Kidney tubule cell (primary cell): ENCODE measurements at regions not wholly inside any gene's neighbourhood (a gene's known extent, or its start where the extent isn't known, plus 50 kb on each side); places are given as distances from the start of the nearest gene placed in this dataset.

ENCODE experiments used
- DNase-seq: peaks from one replicate; pipeline ENCODE4 v3.0.0-alpha.2; 2018; ENCODE audit warnings: low spot score

DNA sequence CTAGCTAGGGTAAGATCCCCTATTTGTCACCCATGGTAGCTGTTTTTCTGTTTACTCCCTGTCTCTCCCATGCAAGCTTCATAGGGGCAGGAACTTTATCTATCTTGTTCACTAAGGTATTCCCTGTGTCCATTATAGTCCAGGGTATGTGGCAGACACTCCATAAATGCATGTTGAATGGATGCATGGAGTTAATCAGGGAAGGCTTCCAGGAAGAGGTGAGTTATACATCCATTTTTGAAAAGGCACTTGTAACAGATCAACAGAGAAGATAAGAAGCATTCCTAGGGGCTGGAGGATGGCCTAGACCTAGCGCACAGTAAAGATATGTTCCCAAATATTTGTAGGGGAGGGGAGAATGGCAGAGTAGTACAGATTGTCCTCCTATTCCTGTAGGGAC lies 130.3 kb downstream of the BUD13 start:
- no peak for DNase-seq

DNA sequence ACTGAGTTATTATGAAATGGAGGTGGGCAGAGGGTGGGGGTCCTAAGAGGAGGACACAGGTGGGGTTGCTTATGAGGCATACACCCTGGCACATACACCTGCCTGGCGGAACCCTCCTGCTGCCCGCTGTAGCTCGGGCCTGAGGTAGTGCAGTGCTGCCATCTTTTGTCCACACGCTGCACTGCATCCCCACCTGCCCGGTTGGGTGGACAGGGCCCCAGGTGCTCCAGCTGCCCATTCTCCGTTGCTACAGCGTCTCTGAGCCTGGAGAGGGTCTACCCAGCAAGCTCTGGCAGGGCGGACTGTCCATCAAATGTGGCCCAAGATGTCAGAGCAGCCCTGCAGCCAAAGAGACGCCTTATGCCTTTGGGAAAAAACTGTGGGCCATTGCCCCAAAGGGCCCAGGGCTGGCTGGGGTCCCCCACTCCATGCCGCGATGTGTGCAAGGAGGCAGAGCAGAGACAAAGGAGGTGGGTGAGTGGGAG lies 131.2 kb downstream of the BUD13 start:
- peak; percentile 59 for DNase-seq

DNA sequence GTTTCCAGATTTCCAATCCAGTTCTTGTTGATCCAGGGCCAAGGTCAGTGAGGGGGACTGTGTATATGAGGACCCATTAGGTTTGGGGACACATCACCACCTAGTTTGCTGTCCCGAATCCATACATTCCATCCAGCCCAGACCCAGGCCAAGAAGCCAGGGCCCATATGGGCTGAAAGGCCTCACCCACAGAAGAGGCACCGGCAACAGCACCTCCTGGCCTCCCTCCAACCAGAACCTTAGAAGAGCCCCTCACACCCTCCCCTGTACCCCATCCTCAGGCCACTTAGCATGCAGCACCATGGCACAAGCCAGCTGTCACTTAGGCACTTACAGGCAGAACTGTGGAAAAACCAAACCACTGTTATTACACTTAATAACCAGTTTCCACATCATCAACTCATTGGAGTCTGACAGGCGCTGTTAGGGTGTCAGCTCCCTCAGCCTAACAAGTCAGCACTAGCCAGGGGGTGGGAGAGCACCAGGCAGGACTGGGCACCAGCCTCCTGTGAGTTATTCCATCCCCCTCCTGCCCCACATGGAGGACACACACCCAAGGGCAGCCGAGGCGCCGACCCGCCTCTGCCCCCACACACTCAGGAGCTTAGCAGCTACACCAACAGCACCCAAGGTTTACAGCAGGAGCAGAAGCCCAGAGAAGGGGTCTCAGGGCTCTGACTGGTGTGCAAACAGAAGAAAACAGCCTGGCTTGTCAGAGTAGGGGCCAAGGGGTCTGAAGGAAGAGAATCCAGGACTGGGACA lies 132.0 kb downstream of the BUD13 start:
- no peak for DNase-seq

DNA sequence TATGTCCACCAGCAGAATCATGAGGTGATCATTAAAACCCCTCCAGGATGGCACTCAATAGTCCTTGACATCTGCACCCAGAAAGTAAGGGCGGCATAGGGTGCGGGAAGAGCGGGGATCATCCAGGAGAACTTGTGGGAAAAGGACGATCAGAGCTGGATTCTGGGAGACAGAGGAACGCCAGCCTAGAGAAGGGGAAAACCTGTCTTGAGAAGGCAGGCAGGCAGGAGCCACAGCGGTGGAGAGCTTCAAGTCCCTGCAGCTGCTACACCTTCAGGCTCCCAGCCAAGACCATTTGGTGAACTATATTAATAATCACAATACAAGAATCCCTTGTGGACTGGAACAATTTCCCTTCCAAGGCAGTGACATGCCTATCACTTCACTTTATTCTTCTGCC lies 134.3 kb downstream of the BUD13 start:
- no peak for DNase-seq

DNA sequence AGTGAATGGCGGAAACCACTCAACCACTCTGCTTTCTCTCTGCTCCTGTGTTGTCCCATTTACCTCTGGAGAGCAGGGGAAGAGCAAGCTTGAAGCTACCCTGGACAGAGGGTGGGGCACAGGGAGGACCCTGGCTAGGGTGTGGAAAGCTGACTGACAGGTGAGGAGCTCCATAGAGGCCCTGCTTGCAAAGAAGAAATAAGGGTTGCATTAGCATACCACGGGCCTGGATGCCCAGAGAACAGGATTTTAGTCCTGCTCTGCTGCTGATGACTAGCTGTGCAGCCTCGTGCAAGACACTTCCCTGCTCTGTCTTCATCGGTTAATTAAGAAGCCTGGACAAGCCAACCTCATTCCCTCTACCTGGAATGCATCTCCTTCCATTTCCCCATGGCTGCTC lies 135.0 kb downstream of the BUD13 start:
- no peak for DNase-seq

DNA sequence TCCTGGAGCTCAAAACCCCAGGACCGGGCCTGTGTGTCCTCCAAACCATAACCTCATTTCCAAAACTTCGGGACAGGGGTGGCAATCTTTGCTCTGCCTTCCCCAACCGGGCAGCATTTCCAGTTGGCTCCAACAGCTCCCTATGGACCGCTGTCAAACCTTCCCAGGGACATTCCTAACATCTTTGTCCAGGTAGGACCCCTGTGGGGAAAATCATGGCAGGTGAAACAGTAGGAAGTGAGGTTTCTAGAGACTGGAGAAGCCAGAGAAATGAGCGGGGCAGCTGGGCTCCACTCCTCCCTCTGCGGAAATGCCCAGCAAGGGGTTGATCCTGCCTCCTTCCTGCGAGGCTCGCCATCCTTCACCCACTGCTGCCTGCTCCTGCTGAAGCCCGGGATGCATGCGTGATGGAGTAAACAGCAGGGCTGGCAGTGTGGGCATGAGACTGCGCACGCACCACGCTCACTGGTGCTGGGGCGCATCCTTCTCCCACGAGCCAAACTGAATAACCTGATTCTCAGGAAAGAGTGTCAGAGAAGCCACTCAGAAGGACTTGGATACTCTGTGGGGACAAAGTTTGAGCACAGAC lies 136.4 kb downstream of the BUD13 start:
- no peak for DNase-seq

DNA sequence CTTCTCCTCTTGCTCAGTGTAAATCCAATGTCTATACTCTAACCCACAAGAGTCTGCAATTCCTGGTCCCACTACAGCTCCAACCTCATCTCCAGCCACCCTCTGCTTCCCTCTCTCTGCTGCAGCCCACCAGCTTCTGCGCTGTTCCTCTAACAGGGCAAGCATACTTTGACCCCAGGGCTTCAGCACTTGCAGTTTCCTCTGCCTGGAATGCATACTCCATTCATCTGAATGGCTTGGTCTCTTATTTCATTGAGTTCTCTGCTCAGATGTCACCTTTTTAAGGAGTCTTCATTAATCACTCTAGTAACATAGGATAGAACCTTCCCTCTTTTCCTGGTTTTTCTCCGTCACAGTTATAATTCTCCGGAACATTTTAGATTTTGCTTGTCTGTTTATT lies 141.6 kb downstream of the BUD13 start:
- DNase-seq = no peak

DNA sequence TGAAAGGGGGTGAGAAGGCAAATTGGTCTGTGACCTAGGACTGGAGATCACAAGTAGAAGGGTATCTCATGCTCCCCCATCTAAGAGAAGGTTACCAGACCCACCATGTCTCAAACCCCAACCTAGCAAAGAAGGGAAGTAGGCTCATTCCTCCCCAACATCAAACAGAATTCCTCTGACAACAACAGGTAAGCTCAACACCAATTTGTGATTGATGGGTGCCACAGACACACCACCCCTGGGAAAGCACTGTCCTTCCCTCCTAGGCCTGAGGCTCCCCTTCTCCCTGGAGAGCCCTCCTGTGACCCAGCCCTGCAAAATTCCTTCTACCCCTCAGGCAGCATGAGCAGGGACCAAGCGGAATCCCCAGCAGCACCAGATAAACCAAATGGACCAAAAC lies 154.3 kb downstream of the BUD13 start:
- DNase-seq = no peak

DNA sequence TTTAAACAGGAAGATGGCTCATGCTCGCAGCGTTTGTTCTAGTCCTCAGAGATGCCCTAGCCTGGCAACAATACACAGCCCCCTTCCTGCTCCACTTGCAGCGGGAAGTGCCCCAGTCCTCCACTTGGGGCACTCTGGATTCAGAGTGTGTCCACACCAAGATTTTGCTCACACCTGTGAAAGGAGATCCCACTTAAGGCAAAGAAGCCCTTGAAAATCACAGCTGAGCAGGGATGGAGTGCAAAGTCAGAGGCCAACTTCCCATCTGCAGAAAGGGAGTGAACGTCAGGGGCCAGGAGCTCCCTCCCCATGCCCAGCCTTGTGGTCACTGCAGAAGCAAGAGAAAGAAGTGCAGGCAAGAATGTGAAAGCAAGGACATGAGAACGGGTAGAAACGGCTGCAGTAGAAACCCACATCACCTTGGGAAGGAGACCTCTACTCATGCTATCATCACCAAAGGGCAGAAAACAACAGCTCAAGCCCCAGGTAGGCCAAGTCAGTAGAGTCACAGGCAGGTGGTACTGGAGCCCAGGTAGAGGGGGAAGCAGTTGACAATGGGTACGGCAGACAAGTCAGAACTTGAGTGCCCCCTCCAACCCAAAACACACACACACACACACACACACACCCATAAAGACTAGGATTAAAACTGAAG lies 157.4 kb downstream of the BUD13 start:
- no peak for DNase-seq

DNA sequence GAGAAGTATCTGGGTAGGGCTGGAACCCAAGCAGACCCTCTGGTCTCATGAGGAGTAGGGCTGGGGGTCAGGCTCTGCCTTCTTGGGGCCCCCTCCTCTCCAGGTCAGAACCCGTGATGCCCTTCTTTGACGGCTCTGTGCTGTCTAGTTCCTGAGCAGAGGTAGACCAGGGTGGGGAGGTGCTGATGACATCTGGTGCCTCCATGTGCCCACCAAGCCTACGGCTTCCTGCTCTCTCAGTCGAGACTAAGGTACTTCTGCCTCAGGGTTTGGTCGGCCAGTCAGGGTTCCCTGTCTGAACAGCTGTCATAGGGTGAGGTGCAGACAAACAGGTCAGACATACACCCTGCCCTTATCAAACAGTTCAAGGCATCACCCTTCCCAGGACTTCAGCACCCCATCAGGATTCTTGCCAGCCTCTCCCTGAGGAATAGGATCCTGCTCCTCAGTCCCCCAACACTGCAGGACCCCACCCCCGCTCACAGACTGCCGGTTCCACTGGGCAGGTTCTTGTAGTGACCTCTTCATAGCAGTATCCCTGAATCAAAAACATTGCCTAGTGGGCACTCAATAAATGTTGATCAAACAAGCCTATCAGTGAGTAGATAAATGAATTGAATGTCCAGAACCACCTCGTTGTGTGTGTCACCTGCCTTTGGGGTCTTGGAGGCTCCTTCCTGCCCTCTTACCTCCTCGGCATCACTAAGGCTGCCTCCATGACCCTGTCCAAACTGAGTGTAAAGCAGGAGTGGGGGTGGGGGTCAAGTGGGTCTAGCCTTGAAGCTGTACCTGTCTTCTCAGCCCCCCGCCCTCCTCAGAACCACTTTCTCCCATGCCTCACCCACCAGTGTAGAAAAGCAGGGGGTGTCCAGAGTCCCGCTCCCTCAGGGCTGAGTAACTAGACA lies 158.2 kb downstream of the BUD13 start:
- no peak for DNase-seq

DNA sequence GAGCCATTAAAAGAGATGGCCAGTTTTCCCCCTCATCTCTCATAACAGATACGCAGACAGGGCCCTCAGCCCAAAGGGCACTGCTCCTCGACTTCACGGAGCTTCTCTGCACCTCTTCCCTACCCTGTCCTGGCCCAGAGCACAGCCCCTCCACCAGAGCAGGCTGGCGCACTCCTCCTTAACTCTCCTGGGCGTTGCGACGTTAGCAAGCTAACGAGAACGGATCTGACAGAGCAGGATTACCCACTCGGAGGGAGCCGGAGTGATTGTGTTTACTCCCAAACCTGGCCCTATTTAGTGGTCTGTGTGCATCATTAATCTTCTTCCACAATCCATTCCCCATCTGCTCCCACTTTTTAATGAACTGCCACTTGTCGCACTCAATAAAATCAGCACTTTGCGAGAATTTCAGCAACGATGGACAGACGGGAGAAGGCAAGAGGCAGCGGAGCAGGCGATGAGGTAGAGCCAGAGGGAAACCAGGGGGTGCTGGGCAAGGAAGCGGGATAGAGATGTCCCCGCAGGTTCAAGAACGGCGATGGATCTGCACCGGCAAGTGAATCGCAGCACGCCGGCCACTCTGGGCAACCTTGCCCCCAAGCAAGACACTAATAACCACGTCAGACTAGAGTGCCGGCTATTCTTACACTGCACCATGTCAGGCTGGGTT lies 159.4 kb downstream of the BUD13 start:
- no peak for DNase-seq

DNA sequence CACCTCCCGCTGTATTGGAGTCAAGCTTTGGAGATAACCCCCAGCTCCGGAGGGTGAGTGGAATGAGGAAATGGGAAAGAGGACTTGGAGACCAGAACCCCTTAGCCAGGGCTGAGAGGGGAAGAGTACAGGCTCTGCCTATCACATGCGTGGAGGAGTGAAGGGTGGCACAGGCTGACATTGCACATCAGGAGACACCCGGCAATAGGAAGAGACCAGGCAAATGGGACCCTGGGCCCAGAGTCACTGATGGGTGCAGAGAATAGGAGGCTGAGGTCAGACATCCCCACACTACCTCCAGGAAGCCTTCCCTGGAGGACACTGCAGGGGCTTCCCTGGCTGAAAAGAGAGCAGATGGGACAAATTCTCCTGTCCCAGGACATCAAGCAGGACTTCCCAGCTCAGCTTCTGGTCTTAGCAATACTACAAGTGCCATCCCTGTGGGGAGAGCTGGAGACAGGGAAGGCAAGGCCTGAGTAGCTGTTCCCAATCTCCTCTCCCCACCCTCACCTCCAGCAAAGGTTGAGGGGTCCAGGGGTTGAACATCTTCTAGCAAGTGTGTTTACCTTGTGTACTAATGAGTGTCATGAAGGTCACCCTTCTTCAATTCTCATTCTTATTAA lies 160.7 kb downstream of the BUD13 start:
- no peak for DNase-seq

DNA sequence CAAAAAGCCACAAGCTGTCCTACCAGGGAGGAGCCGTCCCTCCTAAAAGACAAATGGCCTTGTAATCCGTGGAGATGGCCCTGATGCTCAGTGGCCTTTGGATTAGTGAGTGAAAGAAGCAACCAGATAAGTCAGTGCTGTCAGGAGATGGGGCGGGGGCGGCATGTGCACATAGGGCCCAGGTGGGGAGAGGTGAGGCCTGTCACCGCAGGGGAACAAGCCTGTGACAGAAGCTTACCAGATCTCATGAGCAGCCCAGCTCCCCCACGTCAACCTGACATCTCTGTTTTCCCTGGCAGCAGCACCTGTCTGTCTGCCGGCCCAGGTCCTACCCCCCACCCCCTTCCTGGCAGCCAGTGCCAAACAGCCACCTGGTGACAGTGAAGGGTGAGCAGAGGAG lies 162.6 kb downstream of the BUD13 start:
- no peak for DNase-seq

DNA sequence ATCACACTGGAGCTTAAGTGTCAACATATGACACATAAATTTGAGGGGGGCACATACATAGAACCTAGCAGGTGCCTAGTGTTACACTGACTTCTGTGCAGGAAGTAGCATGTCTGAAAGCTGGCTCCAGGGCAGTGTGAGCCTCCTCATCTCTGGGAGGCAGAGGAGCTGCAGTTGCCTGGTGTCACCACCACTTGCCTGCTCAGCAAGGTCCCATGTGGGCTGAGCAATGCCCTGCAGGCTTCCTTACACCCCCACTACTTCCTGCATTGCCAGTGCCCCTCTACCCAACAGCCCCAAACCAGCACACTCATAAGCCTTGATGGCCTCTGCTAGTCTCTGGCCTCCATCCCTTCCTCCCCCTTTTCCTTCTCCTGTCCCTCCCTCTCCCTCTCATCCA lies 165.8 kb downstream of the BUD13 start:
- no peak for DNase-seq

DNA sequence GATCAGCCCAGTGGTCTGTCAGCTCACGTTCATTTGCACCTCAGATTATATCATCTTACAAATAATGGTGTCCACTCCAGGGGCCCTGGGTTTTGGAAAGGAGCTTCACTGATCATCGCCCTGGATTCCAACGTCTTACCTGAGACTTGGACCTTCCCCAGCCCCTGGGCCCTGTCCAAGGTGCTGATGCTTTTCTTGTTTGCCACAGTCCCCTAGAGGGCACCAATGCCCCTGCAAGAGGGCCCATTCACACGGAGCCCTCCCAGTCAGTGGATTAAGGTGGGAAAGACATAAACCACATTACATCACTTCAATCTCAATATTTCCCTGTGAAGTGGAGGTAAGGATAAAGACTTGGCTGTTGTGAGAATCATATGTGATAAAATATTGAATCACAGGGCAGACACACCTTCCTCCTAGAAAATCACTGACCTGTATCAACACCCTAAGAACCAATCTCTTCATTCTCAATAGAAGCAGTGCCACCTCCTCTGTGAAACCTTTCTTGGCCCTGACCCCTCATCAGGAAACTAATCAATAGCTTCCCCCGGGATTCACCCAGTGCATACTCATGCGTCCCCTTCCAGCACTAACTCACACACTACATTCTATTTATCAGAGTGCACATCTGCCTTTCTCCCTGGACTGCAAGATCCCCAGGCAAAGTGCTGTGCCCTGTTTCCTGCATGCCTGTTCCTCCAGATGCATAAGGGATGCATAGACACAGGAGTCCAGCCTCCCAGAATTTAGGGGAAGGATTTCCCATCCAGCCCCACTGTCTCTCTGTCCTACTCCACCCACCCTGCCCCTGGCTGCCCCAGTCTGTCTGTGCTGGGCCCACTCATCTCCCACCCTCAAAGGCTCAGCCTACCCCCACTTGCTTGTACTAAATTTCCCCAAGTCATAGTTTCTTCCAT lies 167.0 kb downstream of the BUD13 start:
- peak; percentile 53 for DNase-seq

DNA sequence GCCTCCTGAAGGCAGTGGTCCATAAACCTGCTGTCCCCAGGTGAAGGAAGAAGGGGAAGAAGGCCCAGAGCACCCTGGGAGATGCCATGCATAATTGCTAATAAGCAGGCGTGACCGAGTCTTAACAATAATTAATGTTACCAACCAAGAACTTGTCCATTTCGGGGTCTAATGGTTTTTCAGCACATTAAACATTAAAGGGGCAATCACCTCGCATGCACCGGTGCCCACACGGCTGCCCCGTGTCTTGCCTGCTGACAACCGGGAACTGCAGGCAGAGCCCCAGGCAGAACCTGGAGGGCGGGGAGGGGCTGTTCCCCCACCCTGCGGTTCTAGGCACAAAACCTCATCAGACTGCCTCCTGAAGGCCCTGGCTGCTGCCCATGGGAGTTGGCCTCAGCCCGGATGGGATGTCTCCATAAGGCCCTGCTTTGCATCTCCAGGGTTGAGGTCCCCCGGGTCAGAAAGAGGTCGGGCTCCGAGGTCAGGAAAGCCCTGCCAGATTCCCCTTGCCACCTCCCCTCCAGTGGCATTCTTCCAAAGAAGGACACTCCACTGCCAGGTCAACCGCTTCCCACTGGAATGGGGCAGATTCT lies 169.0 kb downstream of the BUD13 start:
- peak; percentile 26 for DNase-seq

DNA sequence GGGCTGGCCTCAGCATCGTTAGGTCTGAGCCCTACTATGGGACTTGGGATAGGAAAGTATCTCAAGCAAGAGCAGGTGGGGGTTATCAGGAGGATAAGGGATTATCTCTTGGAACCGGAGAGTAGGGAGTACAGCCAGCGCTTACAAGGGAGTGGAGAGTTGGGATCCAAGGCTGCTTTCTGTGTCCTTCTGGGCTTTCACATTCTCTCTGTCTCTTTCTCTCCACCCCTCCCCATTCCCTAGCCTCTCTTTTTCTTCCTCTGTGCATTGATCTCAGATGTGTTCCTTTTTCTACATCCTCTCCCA lies 170.2 kb downstream of the BUD13 start:
- no peak for DNase-seq

DNA sequence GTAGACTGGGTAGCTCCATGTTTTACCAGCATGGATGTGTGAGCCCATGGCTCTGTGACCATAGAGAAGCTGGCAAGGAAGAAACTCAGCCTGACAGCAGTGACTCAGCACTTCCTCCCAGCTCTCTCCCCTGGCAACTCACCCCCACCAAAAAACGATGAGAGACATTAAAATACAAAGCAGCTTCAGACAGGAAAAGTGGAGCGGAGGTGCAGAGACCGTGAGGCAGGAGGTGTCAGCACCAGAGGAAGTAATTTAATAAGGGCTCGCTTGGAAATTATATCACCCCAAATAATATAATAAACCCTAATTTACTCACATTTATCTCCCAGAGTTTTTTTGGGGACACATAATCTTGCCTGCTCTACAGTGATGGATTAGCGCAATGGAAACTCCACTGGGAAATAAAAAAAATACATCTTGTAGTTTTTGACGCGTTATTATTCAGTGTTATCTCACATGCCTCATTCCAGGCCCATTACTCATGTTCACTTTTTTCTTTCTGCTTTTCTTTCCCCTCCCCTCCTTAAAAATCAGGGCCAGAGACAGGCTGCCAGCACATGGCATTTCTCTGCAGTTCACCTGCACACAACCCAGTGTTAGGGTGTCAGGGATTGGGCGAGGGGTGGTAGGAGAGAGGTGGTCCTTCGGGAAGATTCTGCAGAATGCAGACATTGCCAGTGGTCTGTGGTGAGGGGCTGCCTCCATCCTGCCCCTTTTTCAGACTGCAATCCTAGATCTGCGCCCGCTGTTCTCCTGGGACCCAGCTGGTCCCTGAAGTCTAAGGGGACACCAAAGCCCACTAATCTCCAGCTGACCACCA lies 170.8 kb downstream of the BUD13 start:
- peak; percentile 25 for DNase-seq

DNA sequence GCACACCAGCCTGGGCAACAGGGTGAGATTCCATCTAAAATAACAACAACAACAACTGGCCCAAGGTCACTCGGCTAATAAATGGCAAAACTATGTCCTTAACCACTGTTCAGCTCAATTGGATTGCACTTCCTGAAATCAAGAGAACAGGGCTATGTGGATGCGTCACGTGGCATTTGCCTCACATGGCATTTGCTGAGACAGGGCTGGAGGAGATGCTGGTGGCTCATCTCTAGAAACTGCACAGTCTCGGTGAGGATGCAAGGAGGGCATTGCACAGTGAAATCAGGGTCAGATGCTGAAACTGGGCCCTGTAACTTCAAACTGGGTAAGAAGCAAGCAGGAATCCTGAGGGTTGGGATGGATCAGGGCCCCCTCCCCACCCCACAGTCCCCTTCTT lies 171.9 kb downstream of the BUD13 start:
- DNase-seq = no peak
